Endodermal cell (in vitro differentiated cells): ENCODE measurements at regions not wholly inside any gene's neighbourhood (a gene's known extent, or its start where the extent isn't known, plus 50 kb on each side); places are given as distances from the start of the nearest gene placed in this dataset.

Experiments used
- DNase-seq: peaks from one replicate; pipeline ENCODE4 v3.0.0-alpha.2; 2017
- H3K27ac ChIP-seq: 2 replicates; pipeline ENCODE4 v1.5.1; 2013; ENCODE audit warnings: mild to moderate bottlenecking, low read depth, low read length, moderate library complexity
- H3K27me3 ChIP-seq: 2 replicates; pipeline ENCODE4 v1.6.1; 2013; ENCODE audit warnings: mild to moderate bottlenecking, low read length, moderate library complexity; ENCODE audit not compliant: insufficient read depth, control insufficient read depth, poor library complexity, severe bottlenecking
- H3K36me3 ChIP-seq: 2 replicates; pipeline ENCODE4 v1.7.0; 2013; ENCODE audit warnings: mild to moderate bottlenecking, low read length, moderate library complexity; ENCODE audit not compliant: control insufficient read depth, insufficient read depth
- H3K4me1 ChIP-seq: one replicate; pipeline ENCODE4 v1.7.0; 2013; ENCODE audit warnings: low read length; ENCODE audit not compliant: control insufficient read depth, insufficient read depth
- H3K4me3 ChIP-seq: 2 replicates; pipeline ENCODE4 v1.5.1; 2013; ENCODE audit warnings: mild to moderate bottlenecking, low read length, moderate library complexity
- H3K9ac ChIP-seq: 2 replicates; pipeline ENCODE4 v1.6.1; 2013; ENCODE audit warnings: mild to moderate bottlenecking, low read length, moderate library complexity; ENCODE audit not compliant: poor library complexity, severe bottlenecking; ENCODE audit errors: extremely low read depth
- H3K9me3 ChIP-seq: 2 replicates; pipeline ENCODE4 v1.6.1; 2013; ENCODE audit warnings: mild to moderate bottlenecking, low read length, moderate library complexity; ENCODE audit not compliant: control insufficient read depth
- H3K27ac Mint-ChIP-seq: 2 replicates; pipeline ENCODE4 v1.8.0; 2020; ENCODE audit warnings: mixed read lengths
- H3K27me3 Mint-ChIP-seq: 2 replicates; pipeline ENCODE4 v1.8.0; 2021; ENCODE audit warnings: mild to moderate bottlenecking, mixed read lengths; ENCODE audit not compliant: insufficient read depth
- H3K36me3 Mint-ChIP-seq: 2 replicates; pipeline ENCODE4 v1.8.0; 2020; ENCODE audit warnings: low read depth, mixed read lengths
- H3K4me1 Mint-ChIP-seq: 2 replicates; pipeline ENCODE4 v1.8.0; 2020; ENCODE audit warnings: mixed read lengths
- H3K4me3 Mint-ChIP-seq: 2 replicates; pipeline ENCODE4 v1.8.0; 2020; ENCODE audit warnings: mild to moderate bottlenecking, moderate library complexity, mixed read lengths
- H3K9me3 Mint-ChIP-seq: 2 replicates; pipeline ENCODE4 v1.8.0; 2020; ENCODE audit warnings: mild to moderate bottlenecking, mixed read lengths
- CTCF ChIP-seq: fragments of 200-600 bp; sonication (generic); conservative IDR thresholded peaks from 2 replicates; pipeline ENCODE4 v1.5.0; 2021; ENCODE audit warnings: antibody characterized with exemption, mild to moderate bottlenecking
- WGBS, 2 experiments: methylation state at CpG; one replicate each; pipeline versions ENCODE4 v1.1.5 to v1.1.7; 2013; ENCODE audit warnings: missing lambda C conversion rate in 2 of 2, mixed read lengths in 1 of 2; ENCODE audit not compliant: insufficient coverage in 1 of 2, insufficient read length in 1 of 2; 5-methylcytosine and 5-hydroxymethylcytosine counted together

DNA sequence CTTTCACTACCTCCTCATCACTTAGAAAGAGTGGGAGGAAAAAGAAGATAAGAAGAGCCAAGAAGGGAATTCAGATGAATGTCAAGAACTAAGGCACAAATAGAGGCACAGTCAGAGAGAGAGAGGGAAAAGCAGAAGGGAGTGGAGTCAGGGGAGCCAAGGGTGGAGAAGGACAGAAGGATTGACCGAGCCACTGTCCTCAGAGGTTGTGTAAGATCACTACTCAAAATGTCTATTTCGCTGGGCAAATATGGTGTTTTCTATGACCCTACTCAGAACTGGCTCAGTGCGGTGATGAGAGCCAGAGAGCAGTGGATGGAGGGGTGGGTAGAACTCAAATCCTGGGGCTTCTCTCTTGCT lies 139.2 kb upstream of the HS3ST2 start:
- Mint-ChIP-seq H3K27ac (no peak overlapping the region), H3K4me3 (no peak overlapping the region), H3K27me3 (no peaks in the 10 kb centered on the region), H3K4me1 (no peaks in the 10 kb centered on the region), H3K36me3 (no peaks in the 10 kb centered on the region), H3K9me3 (no peaks in the 10 kb centered on the region)
- Histone ChIP-seq H3K36me3 (no peaks in the 10 kb centered on the region), H3K4me3 (no peak overlapping the region), H3K27ac (no peak overlapping the region), H3K27me3 (peaks cover 11% of the 10 kb centered on the region), H3K9ac (no peak overlapping the region), H3K9me3 (no peaks in the 10 kb centered on the region), H3K4me1 (no peaks in the 10 kb centered on the region)
- DNase-seq = no peak
- WGBS, 2 experiments = 88 to 94% methylated on average over 3 of the region's 3 CpGs
- TF ChIP-seq CTCF = no peak

DNA sequence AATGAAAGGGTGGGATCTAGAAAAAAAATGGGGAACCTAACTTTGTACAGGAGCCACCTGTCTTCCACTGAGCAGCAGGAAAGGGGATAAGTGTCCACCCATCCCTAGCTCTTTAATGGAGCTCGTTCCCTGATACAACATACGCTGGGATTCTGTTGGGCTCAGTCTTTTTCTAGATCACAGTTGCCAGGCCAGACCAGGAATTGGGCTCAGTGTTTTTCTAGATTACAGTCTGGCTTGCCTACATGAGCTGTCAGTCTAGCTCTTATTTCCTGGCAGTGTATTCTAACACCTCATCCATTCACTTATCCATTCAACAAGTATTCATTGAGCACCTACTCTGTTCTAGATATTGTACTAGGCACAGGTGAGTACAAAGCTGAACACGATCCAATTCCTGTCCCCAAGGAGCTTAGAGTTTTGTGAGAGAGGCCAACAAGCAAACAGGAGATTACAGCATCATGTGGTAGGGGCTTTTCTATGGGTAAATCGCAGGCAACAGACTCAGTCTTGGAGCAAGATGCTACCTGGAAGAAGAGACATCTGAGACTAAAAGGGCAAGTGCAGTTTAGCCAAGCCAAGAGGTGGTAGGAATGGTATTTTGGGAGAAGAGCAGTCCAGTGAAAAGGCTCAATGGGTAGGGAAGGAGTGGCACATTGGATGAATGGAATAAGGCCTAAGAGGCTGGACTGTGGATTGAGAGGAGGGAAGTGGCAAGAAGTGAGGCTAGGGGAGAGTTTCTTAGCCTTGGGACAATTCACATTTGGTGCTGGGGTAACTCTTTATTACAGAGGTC lies 138.0 kb upstream of the HS3ST2 start:
- Histone ChIP-seq H3K4me3 (no peak overlapping the region), H3K9ac (no peak overlapping the region), H3K27me3 (peaks cover 11% of the 10 kb centered on the region), H3K4me1 (no peaks in the 10 kb centered on the region), H3K27ac (no peak overlapping the region), H3K9me3 (no peaks in the 10 kb centered on the region), H3K36me3 (no peaks in the 10 kb centered on the region)
- Mint-ChIP-seq H3K9me3 (no peaks in the 10 kb centered on the region), H3K4me1 (no peaks in the 10 kb centered on the region), H3K4me3 (no peak overlapping the region), H3K27me3 (no peaks in the 10 kb centered on the region), H3K36me3 (no peaks in the 10 kb centered on the region), H3K27ac (no peak overlapping the region)
- WGBS, 2 experiments = 82 to 91% methylated on average over 4 of the region's 4 CpGs
- TF ChIP-seq CTCF = no peak
- no peak for DNase-seq

DNA sequence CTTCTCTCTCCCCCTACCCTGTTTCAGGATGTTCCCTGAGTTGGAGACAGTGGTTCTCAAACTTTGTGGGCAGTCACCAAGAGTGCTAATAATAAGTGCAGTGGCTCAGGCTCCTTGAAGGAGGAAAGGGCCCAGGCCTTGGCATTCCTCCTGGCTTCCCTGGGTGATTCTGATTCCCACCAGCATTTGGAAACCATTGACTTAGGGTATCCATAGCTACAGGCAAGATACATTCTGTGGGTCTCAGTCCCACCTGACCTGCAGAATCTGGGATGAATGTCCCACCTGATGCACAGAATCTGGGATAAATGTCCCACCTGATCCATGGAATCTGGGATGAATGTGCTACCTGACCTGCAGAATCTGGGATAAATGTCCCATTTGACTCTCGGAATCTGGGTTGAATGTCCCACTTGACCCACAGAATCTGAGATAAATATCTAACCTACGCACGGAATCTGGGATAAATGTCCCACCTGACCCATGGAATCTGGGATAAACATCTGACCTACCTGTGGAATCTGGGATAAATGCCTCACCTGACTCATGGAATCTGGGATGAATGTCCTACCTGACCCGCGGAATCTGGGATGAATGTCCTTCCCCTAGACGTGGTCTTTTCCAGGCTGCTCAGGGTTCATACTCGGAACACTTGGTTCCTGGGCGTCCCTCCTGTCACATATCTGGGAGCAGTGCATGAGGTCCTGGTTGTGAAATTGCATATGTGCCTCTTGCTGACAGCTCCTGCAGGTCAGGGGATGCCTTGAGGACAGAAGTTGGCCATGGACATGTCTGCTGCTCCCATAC lies 136.7 kb upstream of the HS3ST2 start:
- H3K27ac ChIP-seq = no peak overlapping the region
- no peaks in the 10 kb centered on the region for H3K36me3 ChIP-seq
- no peak overlapping the region for H3K27ac Mint-ChIP-seq
- no peaks in the 10 kb centered on the region for H3K9me3 ChIP-seq
- peaks cover 11% of the 10 kb centered on the region for H3K27me3 ChIP-seq
- no peaks in the 10 kb centered on the region for H3K4me1 Mint-ChIP-seq
- no peak overlapping the region for H3K9ac ChIP-seq
- no peaks in the 10 kb centered on the region for H3K4me1 ChIP-seq
- no peak overlapping the region for H3K4me3 Mint-ChIP-seq
- no peak overlapping the region for H3K4me3 ChIP-seq
- peak; percentile 41 for DNase-seq
- no peaks in the 10 kb centered on the region for H3K9me3 Mint-ChIP-seq
- TF ChIP-seq CTCF = no peak
- no peaks in the 10 kb centered on the region for H3K27me3 Mint-ChIP-seq
- no peaks in the 10 kb centered on the region for H3K36me3 Mint-ChIP-seq
- WGBS, 2 experiments = 93% methylated on average over 8 of the region's 8 CpGs
